Kidney epithelial cell (primary cell): ENCODE measurements at regions not wholly inside any gene's neighbourhood (a gene's known extent, or its start where the extent isn't known, plus 50 kb on each side); places are given as distances from the start of the nearest gene placed in this dataset.

Source experiments
- DNase-seq: peaks from one replicate; pipeline ENCODE4 v3.0.0-alpha.2; 2010; ENCODE audit warnings: low read depth
- H3K27me3 ChIP-seq: 2 replicates; pipeline ENCODE4 v1.6.0; 2011; ENCODE audit warnings: low read length; ENCODE audit not compliant: control insufficient read depth, insufficient read depth
- H3K36me3 ChIP-seq: 2 replicates; pipeline ENCODE4 v1.5.1; 2011; ENCODE audit warnings: low read length; ENCODE audit not compliant: control insufficient read depth, insufficient read depth
- H3K4me3 ChIP-seq: 2 replicates; pipeline ENCODE4 v1.5.1; 2011; ENCODE audit warnings: low read depth, mild to moderate bottlenecking, control low read depth, low read length
- TF ChIP-seq, protein P1 (sequence below): IDR thresholded peaks from 2 replicates; pipeline ENCODE4 v1.5.1; 2011; ENCODE audit warnings: mild to moderate bottlenecking, moderate library complexity, low read length, control low read depth, inconsistent platforms; ENCODE audit not compliant: insufficient read depth, poor library complexity, severe bottlenecking

DNA sequence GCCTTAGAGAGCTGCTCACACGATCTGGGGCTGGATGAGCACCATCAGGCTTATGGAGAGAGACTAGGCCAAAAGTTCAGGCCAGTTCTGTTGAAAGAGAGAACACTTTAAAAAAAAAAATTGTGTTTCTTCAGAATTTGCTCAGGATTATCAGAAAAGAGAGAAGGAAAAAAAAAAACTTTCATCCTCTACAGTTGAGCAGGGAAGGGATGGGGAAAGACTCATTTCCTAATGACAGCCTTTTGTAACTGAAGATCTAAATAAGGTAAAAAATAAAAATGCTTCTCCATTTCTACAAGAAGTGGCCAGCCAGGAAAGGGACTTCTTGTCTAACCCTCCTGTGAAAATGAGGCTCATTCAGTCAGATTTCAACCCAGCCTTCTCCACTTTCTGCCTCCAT lies 134.8 kb downstream of the LY86 start:
- Histone ChIP-seq H3K36me3 (peaks cover 1% of the 10 kb centered on the region), H3K27me3 (no peaks in the 10 kb centered on the region), H3K4me3 (no peak overlapping the region)
- no peak for DNase-seq
- TF ChIP-seq, protein P1, sequence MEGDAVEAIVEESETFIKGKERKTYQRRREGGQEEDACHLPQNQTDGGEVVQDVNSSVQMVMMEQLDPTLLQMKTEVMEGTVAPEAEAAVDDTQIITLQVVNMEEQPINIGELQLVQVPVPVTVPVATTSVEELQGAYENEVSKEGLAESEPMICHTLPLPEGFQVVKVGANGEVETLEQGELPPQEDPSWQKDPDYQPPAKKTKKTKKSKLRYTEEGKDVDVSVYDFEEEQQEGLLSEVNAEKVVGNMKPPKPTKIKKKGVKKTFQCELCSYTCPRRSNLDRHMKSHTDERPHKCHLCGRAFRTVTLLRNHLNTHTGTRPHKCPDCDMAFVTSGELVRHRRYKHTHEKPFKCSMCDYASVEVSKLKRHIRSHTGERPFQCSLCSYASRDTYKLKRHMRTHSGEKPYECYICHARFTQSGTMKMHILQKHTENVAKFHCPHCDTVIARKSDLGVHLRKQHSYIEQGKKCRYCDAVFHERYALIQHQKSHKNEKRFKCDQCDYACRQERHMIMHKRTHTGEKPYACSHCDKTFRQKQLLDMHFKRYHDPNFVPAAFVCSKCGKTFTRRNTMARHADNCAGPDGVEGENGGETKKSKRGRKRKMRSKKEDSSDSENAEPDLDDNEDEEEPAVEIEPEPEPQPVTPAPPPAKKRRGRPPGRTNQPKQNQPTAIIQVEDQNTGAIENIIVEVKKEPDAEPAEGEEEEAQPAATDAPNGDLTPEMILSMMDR = no peak

DNA sequence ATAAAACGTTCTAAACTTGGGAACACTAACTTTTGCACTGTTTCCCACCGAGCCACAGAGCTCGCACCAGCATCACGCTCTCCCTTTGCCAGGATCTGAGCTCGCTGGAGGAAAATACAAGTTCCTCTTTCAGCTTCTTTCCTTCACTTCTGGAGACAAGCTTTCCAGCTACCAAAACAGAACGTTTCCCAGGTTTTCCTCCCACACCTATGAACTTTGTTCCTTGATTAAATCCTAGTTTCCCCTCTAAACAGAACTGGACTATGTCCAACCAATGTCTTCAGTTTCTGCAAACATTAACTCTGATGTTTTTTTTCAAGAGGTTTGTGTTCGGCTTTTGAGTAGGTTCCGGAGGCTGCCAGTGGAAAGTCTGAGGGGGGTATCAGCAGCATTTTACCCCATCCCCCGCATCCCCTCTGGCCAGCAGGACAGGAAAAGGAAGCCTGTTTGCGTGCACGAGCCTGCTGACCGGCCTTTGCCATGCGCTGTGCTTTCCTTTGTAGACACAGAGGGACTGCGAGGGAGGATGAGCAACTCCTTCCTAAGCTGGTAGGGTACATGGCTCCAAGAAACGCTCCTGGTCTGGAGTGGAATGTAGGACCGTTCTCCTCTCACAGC lies 135.5 kb downstream of the LY86 start:
- Histone ChIP-seq H3K4me3 (no peak overlapping the region), H3K36me3 (peaks cover 1% of the 10 kb centered on the region), H3K27me3 (no peaks in the 10 kb centered on the region)
- TF ChIP-seq, protein P1 = no peak
- DNase-seq = no peak

DNA sequence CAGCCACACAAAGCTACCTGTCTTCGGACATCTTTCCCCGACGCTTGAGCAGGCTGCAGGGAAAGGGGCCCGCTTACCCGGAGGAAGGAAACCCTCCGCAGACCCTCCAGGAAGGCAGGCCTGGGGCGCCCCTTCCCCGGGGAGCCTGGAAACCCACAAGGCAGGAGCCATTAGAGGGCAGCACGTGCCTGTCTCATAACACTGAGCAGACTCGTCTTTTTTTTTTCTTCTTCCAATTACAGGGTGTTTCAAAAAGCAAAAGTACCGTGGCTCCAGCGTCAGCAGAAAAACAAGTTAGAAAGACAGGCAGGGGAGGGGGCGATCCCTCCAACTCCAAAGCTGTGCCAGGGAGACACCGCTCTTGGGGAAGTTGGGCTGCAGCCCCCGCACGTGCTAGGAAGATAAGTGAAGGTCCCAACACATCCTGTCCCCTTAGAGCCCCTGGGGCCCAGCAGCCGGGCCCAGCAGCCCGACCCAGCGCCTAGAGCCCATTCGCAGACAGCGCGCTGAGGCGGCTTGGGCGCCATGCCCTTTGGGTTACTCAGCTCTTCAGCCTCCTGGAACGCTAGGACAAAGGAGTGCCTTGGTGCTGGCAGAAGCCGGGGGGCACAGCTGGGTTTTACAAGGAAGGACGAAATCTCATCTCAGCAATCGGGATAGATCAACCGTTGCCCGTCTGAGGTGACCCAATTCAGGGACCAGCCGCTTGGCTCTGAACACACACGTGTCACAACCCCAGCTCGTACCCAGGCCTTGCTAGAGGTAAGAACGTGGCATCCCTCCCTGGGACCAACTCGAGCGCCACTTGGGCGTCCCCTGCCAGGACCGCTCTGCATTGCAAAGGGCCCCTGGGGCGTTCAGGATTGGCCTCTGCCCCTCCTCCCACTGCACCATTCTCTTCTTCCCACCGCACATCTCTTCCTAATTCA lies 136.3 kb downstream of the LY86 start:
- TF ChIP-seq, protein P1 = peak; percentile 53
- Histone ChIP-seq H3K36me3 (no peaks in the 10 kb centered on the region), H3K4me3 (no peak overlapping the region), H3K27me3 (no peaks in the 10 kb centered on the region)
- no peak for DNase-seq

DNA sequence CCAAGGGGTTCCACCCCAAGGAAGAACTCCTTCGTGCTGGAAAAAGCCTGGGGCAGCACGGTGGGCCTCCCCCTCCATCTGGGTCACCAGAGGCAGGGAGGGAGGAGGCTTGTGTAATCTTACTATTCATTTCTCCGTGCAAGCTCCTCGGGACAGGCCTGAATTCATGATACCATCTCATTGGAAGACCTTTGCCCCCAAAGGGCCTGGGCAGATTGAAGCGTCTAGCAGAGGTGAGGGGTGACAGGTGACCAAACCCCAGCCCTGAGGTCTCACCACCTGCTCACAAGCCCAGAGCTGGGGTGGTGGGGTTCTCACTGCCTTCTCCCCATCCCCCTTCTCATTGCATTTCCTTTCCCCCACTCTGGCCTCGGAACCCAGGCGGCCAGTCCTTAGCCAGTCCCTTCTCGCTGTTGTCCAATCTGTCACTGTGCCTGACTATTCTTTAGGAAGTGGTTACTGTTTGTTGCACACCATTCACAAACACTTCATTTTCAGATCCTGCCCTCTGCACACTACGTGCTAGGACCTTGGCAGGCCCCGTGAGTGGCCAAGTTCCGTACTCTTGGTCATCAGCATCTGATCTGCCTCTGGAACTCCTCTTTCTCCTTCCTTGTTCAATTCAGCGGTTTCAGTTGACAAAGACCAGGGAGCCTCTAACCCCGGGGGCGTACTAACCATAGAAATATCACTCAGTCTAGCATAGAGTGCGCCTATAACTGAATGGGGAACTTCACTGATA lies 137.1 kb downstream of the LY86 start:
- Histone ChIP-seq H3K4me3 (no peak overlapping the region), H3K36me3 (no peaks in the 10 kb centered on the region), H3K27me3 (no peaks in the 10 kb centered on the region)
- DNase-seq = no peak
- TF ChIP-seq, protein P1 = no peak

DNA sequence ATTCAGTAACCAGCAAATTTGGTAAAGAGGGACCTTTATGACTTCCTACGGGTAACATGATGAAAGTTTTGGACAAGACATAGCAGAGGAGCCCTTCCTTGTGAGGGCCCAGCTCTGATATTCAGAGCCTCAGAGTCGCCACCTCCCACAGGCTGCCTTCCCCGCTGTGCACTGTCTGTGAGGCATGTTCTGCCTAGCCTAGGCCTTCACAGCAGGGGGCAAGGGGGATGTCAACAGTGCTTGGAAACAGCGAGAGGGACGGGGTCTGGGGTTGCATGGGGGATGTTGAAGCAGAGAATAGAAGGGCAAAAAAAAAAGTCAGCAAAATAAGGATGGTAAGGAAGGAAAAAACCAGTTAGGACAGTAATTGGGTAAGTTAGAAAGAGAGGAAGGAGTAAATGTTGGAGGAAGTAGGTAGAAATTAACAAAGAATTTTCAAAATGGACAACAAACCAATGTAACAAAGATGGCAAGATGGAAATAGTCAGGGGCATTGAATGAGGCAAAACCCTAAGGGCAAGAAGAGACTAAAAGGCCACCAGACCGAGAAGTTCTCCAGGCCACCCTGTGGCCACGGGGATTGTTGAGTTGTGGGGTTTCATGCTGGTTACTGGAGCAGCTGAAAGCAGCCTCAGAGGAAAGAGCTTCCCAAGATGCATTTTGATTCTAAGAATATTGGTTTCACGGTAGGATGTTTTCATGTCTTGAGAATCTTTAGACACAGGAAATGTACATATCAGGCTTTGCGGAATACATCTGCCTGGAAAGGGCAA lies 139.8 kb downstream of the LY86 start:
- no peak overlapping the region for H3K4me3 ChIP-seq
- TF ChIP-seq, protein P1 = no peak
- DNase-seq = no peak
- no peaks in the 10 kb centered on the region for H3K36me3 ChIP-seq
- H3K27me3 ChIP-seq = no peaks in the 10 kb centered on the region
